Breast epithelium (tissue), 3 donors: ENCODE measurements at regions not wholly inside any gene's neighbourhood (a gene's known extent, or its start where the extent isn't known, plus 50 kb on each side); places are given as distances from the start of the nearest gene placed in this dataset.

Source experiments
- POLR2A ChIP-seq: fragments of 450-650 bp; IDR thresholded peaks from one replicate; pipeline ENCODE4 v1.6.1; 2016; ENCODE audit warnings: antibody characterized with exemption, mild to moderate bottlenecking, moderate library complexity
- POLR2AphosphoS5 ChIP-seq, 3 donors: sonication (generic); formaldehyde crosslinking; IDR thresholded peaks; one replicate each; pipeline ENCODE4 v1.6.1; 2017; ENCODE audit warnings: antibody characterized with exemption in 3 of 3

GRCh38 chr20:54278262-54278661, 70.4 kb downstream of the PFDN4 start:
- TF ChIP-seq POLR2AphosphoS5 (IDR thresholded peaks at IDR 0.05) (no peak), POLR2A (no peak)
